Type B pancreatic cell (in vitro differentiated cells): ENCODE measurements at regions not wholly inside any gene's neighbourhood (a gene's known extent, or its start where the extent isn't known, plus 50 kb on each side); places are given as distances from the start of the nearest gene placed in this dataset.

Experiments
- DNase-seq: peaks from one replicate; pipeline ENCODE4 v3.0.0; 2021; ENCODE audit warnings: mixed read lengths; ENCODE audit not compliant: unreplicated experiment; ENCODE audit errors: extremely low spot score
- H3K27ac Mint-ChIP-seq: 2 replicates; pipeline ENCODE4 v1.8.0; 2021; ENCODE audit warnings: mild to moderate bottlenecking, mixed read lengths
- H3K27me3 Mint-ChIP-seq: 2 replicates; pipeline ENCODE4 v1.8.0; 2021; ENCODE audit warnings: mixed read lengths
- H3K36me3 Mint-ChIP-seq: 2 replicates; pipeline ENCODE4 v1.8.0; 2021; ENCODE audit warnings: mixed read lengths
- H3K4me1 Mint-ChIP-seq: one replicate; pipeline ENCODE4 v1.8.0; 2021; ENCODE audit warnings: mixed read lengths; ENCODE audit not compliant: unreplicated experiment
- H3K4me3 Mint-ChIP-seq: 2 replicates; pipeline ENCODE4 v1.8.0; 2021; ENCODE audit warnings: mild to moderate bottlenecking, mixed read lengths
- H3K9me3 Mint-ChIP-seq: 2 replicates; pipeline ENCODE4 v1.8.0; 2021; ENCODE audit warnings: mixed read lengths
- CTCF ChIP-seq: fragments of 200-600 bp; sonication (generic); conservative IDR thresholded peaks from 2 replicates; pipeline ENCODE4 v1.5.0; 2021; ENCODE audit warnings: antibody characterized with exemption, mild to moderate bottlenecking

DNA sequence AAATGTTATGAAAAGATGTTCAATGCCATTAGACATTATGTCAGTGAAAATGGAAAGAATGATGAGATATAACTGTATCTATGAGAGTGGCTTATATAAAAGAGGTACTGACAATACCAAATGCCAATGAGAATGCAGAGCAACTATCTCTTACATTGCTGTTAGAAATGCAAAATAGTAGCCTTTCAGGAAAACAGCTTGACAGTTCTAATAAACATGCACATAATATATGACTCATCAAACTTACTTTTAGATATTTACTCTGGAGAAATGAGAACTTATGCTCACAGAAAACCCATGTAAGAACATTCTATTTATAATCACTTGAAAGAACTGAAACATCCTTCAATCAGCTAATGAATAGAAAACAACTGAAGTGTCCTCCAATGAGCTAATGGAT is 996.7 kb upstream of the ADGRL4 start:
- TF ChIP-seq CTCF = no peak
- no peaks in the 10 kb centered on the region for H3K36me3 Mint-ChIP-seq
- no peak for DNase-seq

DNA sequence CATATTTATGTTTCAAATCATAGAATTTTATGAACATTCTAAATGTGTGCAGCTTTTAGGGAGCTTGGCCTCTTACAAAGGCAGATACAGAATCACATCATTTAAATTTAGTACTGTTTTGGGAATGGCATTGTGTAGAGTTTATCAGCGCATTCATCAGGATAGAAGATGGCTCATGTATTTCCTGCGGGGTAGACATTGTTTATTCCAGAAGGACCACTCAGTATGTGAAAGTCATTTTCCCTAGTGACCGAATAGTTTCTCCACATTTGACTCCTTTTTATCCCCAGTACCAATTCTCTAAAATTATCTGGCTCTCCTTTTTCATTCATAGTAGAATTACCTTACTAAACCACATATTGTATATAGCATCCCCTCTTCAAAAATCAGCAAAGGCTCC is 981.9 kb upstream of the ADGRL4 start:
- no peaks in the 10 kb centered on the region for H3K4me1 Mint-ChIP-seq
- H3K36me3 Mint-ChIP-seq = no peaks in the 10 kb centered on the region
- no peak for DNase-seq
- peaks cover 5% of the 10 kb centered on the region for H3K9me3 Mint-ChIP-seq
- H3K4me3 Mint-ChIP-seq = no peak overlapping the region
- H3K27me3 Mint-ChIP-seq = no peaks in the 10 kb centered on the region
- no peak overlapping the region for H3K27ac Mint-ChIP-seq
- no peak for TF ChIP-seq CTCF

More for the DNA sequence above, 996.7 kb upstream of the ADGRL4 start:
- no peaks in the 10 kb centered on the region for H3K4me1 Mint-ChIP-seq
- no peaks in the 10 kb centered on the region for H3K9me3 Mint-ChIP-seq
- H3K4me3 Mint-ChIP-seq = no peak overlapping the region
- H3K27me3 Mint-ChIP-seq = no peaks in the 10 kb centered on the region
- H3K27ac Mint-ChIP-seq = no peak overlapping the region

DNA sequence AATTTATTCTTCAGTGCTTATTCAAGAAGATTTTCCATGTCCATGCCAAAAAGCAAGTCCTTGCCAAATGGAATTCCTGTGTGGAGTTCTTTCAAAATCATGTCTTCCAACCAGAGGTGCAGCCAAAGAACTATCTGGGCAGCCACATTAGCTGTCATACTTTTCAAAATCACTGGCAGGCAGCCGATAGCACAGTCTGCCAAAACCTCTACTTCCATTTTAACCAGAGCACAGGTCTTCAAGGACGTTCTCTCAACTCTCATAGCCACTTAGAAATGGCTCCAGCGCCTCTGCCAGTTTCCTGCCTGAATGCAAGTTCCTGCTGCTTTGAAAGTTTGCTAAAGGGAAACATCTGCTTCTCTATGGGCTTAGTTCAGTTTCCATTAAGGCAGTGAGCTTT is 975.7 kb upstream of the ADGRL4 start:
- Mint-ChIP-seq H3K27me3 (no peaks in the 10 kb centered on the region), H3K27ac (no peak overlapping the region), H3K36me3 (no peaks in the 10 kb centered on the region), H3K4me1 (no peaks in the 10 kb centered on the region), H3K9me3 (peaks cover 5% of the 10 kb centered on the region), H3K4me3 (no peak overlapping the region)
- no peak for TF ChIP-seq CTCF
- no peak for DNase-seq

- peaks cover 5% of the 10 kb centered on the region for H3K9me3 Mint-ChIP-seq
- H3K4me1 Mint-ChIP-seq = no peaks in the 10 kb centered on the region
- H3K4me3 Mint-ChIP-seq = no peak overlapping the region
- no peak for TF ChIP-seq CTCF
- DNase-seq = no peak
- no peak overlapping the region for H3K27ac Mint-ChIP-seq
- H3K36me3 Mint-ChIP-seq = no peaks in the 10 kb centered on the region
- H3K27me3 Mint-ChIP-seq = no peaks in the 10 kb centered on the region
Observed at GRCh38 chr1:79981481-79981880, 975.0 kb upstream of the ADGRL4 start.

DNA sequence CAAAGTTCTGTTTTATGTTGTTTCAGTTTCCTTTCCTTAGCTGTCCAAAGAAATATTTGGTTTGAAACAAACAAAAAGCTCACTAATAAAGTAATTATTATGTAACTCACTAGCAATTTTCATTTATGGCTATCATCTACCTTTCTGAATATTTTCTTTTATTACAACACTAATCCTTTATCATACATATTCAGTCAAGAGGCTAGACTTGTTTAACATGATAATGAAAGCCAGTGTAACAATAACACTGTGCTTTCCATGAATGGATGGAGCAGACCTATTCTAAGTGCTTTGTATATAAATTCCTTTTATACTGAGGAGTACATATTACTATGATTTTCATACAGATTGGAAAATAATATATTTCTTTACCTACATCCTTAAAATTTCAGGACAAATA is 972.8 kb upstream of the ADGRL4 start:
- no peaks in the 10 kb centered on the region for H3K27me3 Mint-ChIP-seq
- no peaks in the 10 kb centered on the region for H3K36me3 Mint-ChIP-seq
- H3K27ac Mint-ChIP-seq = no peak overlapping the region
- no peaks in the 10 kb centered on the region for H3K9me3 Mint-ChIP-seq
- no peak for DNase-seq
- H3K4me1 Mint-ChIP-seq = no peaks in the 10 kb centered on the region
- H3K4me3 Mint-ChIP-seq = no peak overlapping the region
- TF ChIP-seq CTCF = no peak

DNA sequence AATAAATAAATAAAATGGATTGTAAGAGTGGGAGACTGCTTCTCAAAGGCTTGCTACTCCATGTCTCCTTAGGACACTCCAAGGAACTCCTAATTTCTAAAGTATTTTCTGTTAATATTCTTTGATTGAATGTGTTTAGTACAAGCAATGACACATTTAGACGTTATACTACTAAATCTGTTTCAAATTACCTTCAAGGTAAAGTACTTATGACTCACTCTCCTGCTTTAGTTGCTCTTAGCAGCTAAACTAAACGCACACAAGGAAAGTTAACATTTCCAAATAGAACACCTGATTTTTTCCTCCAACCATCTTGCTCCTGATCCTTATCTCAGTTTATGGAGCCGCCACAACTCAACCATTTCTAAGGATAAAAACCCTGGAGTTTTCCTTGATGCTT is 969.8 kb upstream of the ADGRL4 start:
- DNase-seq = no peak
- Mint-ChIP-seq H3K27ac (no peak overlapping the region), H3K27me3 (no peaks in the 10 kb centered on the region), H3K4me1 (no peaks in the 10 kb centered on the region), H3K36me3 (no peaks in the 10 kb centered on the region), H3K4me3 (no peak overlapping the region), H3K9me3 (no peaks in the 10 kb centered on the region)
- no peak for TF ChIP-seq CTCF
